Calu3 (cell line): ENCODE measurements at regions not wholly inside any gene's neighbourhood (a gene's known extent, or its start where the extent isn't known, plus 50 kb on each side); places are given as distances from the start of the nearest gene placed in this dataset.

Experiments
- BruUV-seq: library from RNA; stranded (reverse); fragments of 400-500 nt; replicated peaks from 2 replicates; lab custom pipeline; 2021; lab: Mats Ljungman, UMichigan
- CTCF ChIA-PET: fragments of 300-600 bp; sonication (Branson Sonifier 250); formaldehyde crosslinking; loops from one replicate; lab custom pipeline; 2022; ENCODE audit warnings: antibody characterized with exemption; lab: Charles Lee
- DNase-seq: peaks from one replicate; pipeline ENCODE4 v3.0.0; 2022
- H3K27ac Mint-ChIP-seq: one replicate; pipeline ENCODE4 v1.8.0; 2022; ENCODE audit warnings: mixed read lengths; ENCODE audit not compliant: unreplicated experiment
- H3K27me3 Mint-ChIP-seq: one replicate; pipeline ENCODE4 v1.8.0; 2022; ENCODE audit warnings: mixed read lengths; ENCODE audit not compliant: unreplicated experiment
- H3K36me3 Mint-ChIP-seq: one replicate; pipeline ENCODE4 v1.8.0; 2022; ENCODE audit warnings: mild to moderate bottlenecking, moderate library complexity, mixed read lengths; ENCODE audit not compliant: insufficient read depth, unreplicated experiment
- H3K4me1 Mint-ChIP-seq: one replicate; pipeline ENCODE4 v1.8.0; 2022; ENCODE audit warnings: mild to moderate bottlenecking, low read depth, mixed read lengths; ENCODE audit not compliant: unreplicated experiment
- H3K4me3 Mint-ChIP-seq: one replicate; pipeline ENCODE4 v1.8.0; 2022; ENCODE audit warnings: mild to moderate bottlenecking, low read depth, moderate library complexity, mixed read lengths; ENCODE audit not compliant: unreplicated experiment
- H3K9me3 Mint-ChIP-seq: one replicate; pipeline ENCODE4 v1.8.0; 2022; ENCODE audit warnings: low read depth, mixed read lengths; ENCODE audit not compliant: unreplicated experiment
- intact Hi-C: fragments of 100-400 bp; cut with micrococcal nuclease; formaldehyde crosslinking; loops from one replicate; pipeline ENCODE4 v1.10.0; 2022; ENCODE audit not compliant: unreplicated experiment
- TF ChIP-seq, protein P1 (sequence below): fragments of 200-600 bp; IDR thresholded peaks from one replicate; pipeline ENCODE4 v1.8.0; 2022; ENCODE audit warnings: antibody characterized with exemption; ENCODE audit not compliant: unreplicated experiment

DNA sequence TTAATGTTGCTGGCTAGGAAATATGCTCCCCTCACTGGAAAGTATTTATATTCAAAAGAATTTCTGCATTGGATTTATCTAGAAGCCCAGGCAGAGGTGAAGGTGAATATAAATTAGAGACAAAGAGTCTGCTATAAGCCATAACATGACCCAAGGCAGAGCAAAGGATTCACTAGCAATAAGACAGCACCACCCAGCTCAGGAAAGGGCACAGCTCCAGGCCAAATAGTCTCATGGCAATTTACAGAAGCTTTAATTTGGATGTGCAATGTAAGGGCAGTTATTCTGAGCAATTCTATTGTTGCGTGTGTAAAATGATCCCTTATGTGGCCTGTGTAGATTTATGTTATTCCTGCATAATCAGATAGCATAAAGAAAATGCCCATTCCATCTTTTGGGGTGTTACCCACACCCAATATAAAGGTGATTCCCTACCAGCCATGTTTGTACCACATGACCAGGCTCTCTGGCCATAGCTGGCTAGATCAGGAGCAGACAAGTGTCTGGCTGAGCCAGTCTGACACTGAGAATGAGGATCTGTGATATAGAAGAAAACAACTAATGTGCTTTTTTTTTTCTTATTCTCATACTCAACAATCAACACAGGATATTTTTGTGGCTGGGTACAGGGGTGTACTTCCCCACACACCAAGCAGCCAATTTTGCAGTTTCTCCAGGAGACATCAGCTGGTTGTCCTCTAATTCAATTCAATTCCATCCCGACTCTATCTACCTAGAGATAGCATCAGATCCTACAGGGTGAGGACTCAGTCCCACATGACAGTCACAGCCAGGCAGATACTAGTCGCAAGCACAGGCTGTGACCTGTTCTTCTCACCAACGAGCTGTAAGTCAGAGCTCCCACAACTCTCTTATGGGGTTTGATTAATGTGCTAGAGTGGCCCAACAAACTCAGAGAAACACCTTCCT is 181.4 kb downstream of the KCTD15 start:
- intact Hi-C loops = no loop called here
- H3K27me3 Mint-ChIP-seq = peaks cover 74% of the 10 kb centered on the region
- no peak overlapping the region for H3K4me3 Mint-ChIP-seq
- H3K4me1 Mint-ChIP-seq = no peaks in the 10 kb centered on the region
- no peaks in the 10 kb centered on the region for H3K9me3 Mint-ChIP-seq
- DNase-seq = no peak
- H3K27ac Mint-ChIP-seq = no peak overlapping the region
- TF ChIP-seq, protein P1, sequence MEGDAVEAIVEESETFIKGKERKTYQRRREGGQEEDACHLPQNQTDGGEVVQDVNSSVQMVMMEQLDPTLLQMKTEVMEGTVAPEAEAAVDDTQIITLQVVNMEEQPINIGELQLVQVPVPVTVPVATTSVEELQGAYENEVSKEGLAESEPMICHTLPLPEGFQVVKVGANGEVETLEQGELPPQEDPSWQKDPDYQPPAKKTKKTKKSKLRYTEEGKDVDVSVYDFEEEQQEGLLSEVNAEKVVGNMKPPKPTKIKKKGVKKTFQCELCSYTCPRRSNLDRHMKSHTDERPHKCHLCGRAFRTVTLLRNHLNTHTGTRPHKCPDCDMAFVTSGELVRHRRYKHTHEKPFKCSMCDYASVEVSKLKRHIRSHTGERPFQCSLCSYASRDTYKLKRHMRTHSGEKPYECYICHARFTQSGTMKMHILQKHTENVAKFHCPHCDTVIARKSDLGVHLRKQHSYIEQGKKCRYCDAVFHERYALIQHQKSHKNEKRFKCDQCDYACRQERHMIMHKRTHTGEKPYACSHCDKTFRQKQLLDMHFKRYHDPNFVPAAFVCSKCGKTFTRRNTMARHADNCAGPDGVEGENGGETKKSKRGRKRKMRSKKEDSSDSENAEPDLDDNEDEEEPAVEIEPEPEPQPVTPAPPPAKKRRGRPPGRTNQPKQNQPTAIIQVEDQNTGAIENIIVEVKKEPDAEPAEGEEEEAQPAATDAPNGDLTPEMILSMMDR = no peak
- CTCF ChIA-PET = no interaction called here
- no TSS peak for BruUV-seq
- H3K36me3 Mint-ChIP-seq = no peaks in the 10 kb centered on the region

DNA sequence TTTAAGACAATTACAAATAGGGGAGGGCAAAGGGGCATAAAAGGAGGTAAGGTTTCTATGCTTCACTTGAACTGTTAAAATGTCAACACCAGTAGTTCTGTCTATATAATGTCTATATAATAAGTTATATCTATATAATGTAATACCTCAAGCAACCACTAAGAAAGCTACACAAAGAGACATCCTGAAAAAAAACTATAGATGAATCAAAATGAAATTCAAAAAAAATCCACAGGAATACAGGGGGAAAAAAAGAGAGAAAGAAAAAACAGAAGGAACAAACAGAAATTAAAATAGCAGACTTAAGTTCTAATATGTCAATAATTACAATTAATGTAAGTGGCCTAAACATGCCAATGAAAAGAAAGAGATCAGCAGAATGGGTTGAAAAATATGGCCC is 186.0 kb downstream of the KCTD15 start:
- intact Hi-C loops = no loop called here
- Mint-ChIP-seq H3K36me3 (no peaks in the 10 kb centered on the region), H3K27ac (no peak overlapping the region), H3K27me3 (peaks cover 72% of the 10 kb centered on the region), H3K4me3 (no peak overlapping the region), H3K9me3 (peaks cover 2% of the 10 kb centered on the region), H3K4me1 (no peaks in the 10 kb centered on the region)
- CTCF ChIA-PET = no interaction called here
- TF ChIP-seq, protein P1 = no peak
- no TSS peak for BruUV-seq
- no peak for DNase-seq

DNA sequence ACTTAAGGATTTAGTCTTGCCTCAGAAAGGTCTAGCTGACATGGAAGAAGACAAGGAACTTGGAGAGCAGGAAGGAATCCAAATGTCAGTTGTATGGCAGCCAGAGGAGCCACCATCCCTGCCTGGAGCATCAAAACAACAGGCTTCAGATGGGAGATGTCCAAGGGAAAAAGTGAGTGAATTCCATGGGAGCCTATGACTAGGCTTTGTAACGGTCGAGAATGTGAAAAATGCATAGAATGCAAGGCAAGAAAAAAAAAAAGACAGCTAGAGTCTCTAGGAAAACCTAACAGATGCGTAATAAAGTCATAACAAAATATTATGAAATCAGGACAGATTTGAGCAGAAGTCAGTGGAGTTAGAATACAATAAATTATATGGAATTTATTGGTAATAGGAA is 183.7 kb upstream of the LSM14A start:
- Mint-ChIP-seq H3K27me3 (peaks cover 73% of the 10 kb centered on the region), H3K27ac (no peak overlapping the region), H3K36me3 (no peaks in the 10 kb centered on the region), H3K4me1 (no peaks in the 10 kb centered on the region), H3K9me3 (peaks cover 2% of the 10 kb centered on the region), H3K4me3 (no peak overlapping the region)
- intact Hi-C loops = no loop called here
- no TSS peak for BruUV-seq
- no peak for DNase-seq
- CTCF ChIA-PET = no interaction called here
- TF ChIP-seq, protein P1 = no peak

DNA sequence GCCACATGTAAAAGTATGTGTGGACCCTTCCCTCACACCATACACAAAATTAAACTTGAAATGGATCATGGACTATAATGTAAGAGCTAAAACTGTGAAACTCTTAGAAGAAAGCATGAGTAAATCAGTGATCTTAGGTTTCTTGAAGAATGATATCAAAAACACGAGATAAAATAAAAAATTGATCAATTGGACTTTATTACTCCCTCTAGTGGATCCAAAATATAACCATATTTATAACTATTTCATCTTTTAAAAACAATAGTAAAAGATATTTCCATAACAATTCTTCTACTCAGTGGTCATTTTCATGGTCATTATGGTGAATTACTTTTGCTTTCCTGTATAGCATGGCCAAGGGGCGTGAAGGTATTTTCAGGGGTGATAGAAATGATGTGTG is 174.6 kb upstream of the LSM14A start:
- no TSS peak for BruUV-seq
- intact Hi-C loops = loop anchor here (1.0 to 5.0 kb wide), 2 partner anchors 205 to 219 kb away; no protein-coding TSS in a partner anchor
- Mint-ChIP-seq H3K4me3 (no peak overlapping the region), H3K4me1 (no peaks in the 10 kb centered on the region), H3K9me3 (no peaks in the 10 kb centered on the region), H3K27me3 (peaks cover 65% of the 10 kb centered on the region), H3K27ac (no peak overlapping the region), H3K36me3 (no peaks in the 10 kb centered on the region)
- CTCF ChIA-PET = interaction anchor here (0.8 to 1.5 kb wide), 5 partner anchors 13 to 220 kb away, joined by 3 to 17 read pairs (median 4); no protein-coding TSS in a partner anchor
- TF ChIP-seq, protein P1 = peak; percentile 35
- no peak for DNase-seq
